RPMI7951 (cell line): ENCODE measurements at regions not wholly inside any gene's neighbourhood (a gene's known extent, or its start where the extent isn't known, plus 50 kb on each side); places are given as distances from the start of the nearest gene placed in this dataset.

ENCODE experiments used
- DNase-seq: peaks from one replicate; pipeline ENCODE4 v3.0.0-alpha.2; 2012; ENCODE audit warnings: low read depth

GRCh38 chr13:107573184-107573583 is 642.2 kb downstream of the LIG4 start:
- no peak for DNase-seq

- DNase-seq, result no peak
Measured at GRCh38 chr13:107572156-107572555, 643.2 kb downstream of the LIG4 start.

- no peak for DNase-seq
Measured at GRCh38 chr13:107568181-107568580, 647.2 kb downstream of the LIG4 start.

GRCh38 chr13:107563099-107563925 is 652.0 kb downstream of the LIG4 start:
- DNase-seq, result no peak

- no peak for DNase-seq
Measured at GRCh38 chr13:107562203-107562602, 653.1 kb downstream of the LIG4 start.

- DNase-seq, result no peak
Measured at GRCh38 chr13:107554460-107554859, 660.9 kb downstream of the LIG4 start.

GRCh38 chr13:107553838-107554237 is 661.5 kb downstream of the LIG4 start:
- peak; percentile 21 for DNase-seq

GRCh38 chr13:107551521-107551920 is 663.8 kb downstream of the LIG4 start:
- no peak for DNase-seq

- no peak for DNase-seq
Measured at GRCh38 chr13:107548338-107548737, 667.0 kb downstream of the LIG4 start.

- DNase-seq, result no peak
Measured at GRCh38 chr13:107545946-107546502, 669.3 kb downstream of the LIG4 start.

GRCh38 chr13:107534548-107534947 is 680.8 kb downstream of the LIG4 start:
- DNase-seq, result no peak

- no peak for DNase-seq
Measured at GRCh38 chr13:107531816-107532215, 683.5 kb downstream of the LIG4 start.

GRCh38 chr13:107531180-107531579 is 684.2 kb downstream of the LIG4 start:
- DNase-seq, result no peak

- DNase-seq, result no peak
Measured at GRCh38 chr13:107529035-107529434, 686.3 kb downstream of the LIG4 start.

GRCh38 chr13:107518780-107519179 is 696.6 kb downstream of the LIG4 start:
- DNase-seq, result no peak

- DNase-seq, result peak; percentile 36
Measured at GRCh38 chr13:107518292-107518691, 697.0 kb downstream of the LIG4 start.

GRCh38 chr13:107516517-107516916 is 698.8 kb downstream of the LIG4 start:
- no peak for DNase-seq

- no peak for DNase-seq
Measured at GRCh38 chr13:107512551-107512950, 702.8 kb downstream of the LIG4 start.

- DNase-seq, result no peak
Measured at GRCh38 chr13:107497661-107498060, 717.7 kb downstream of the LIG4 start.

GRCh38 chr13:107493266-107493665 is 722.1 kb downstream of the LIG4 start:
- DNase-seq, result no peak

- DNase-seq, result no peak
Measured at GRCh38 chr13:107482688-107483087, 732.6 kb downstream of the LIG4 start.

GRCh38 chr13:107480130-107480529 is 735.2 kb downstream of the LIG4 start:
- DNase-seq, result no peak

GRCh38 chr13:107477772-107478379 is 737.5 kb downstream of the LIG4 start:
- DNase-seq, result no peak
